ENCODE measurements at regions not wholly inside any gene's neighbourhood (a gene's known extent, or its start where the extent isn't known, plus 50 kb on each side); places are given as distances from the start of the nearest gene placed in this dataset.

GRCh38 chr14:66066981-66067776, 419.0 kb upstream of the CCDC196 start:
- ATAC-seq: no peak
- Histone ChIP-seq H4K20me1 (ENCODE audit: control insufficient read depth, insufficient read depth) (no peaks in the 10 kb centered on the region), H2AFZ (ENCODE audit: control insufficient read depth, low read depth, low read length) (no peak overlapping the region), H3K4me1 (ENCODE audit: control insufficient read depth, insufficient read depth, low read length) (no peaks in the 10 kb centered on the region), H3K27me3 (replicated peaks in 1 of 2; ENCODE audit: control insufficient read depth in 2 of 2, insufficient read depth in 2 of 2, low read length in 1 of 2) (no peaks in the 10 kb centered on the region; a peak in 1 of 4 replicates), H3K79me2 (ENCODE audit: control insufficient read depth, insufficient read depth, low read length) (no peaks in the 10 kb centered on the region), H3K4me3 (no peak overlapping the region), H3K36me3 (ENCODE audit: control insufficient read depth in 2 of 2, insufficient read depth in 2 of 2, low read length in 1 of 2) (no peaks in the 10 kb centered on the region), H3K27ac (ENCODE audit: control insufficient read depth, insufficient read depth) (no peak overlapping the region), H3K9ac (ENCODE audit: control insufficient read depth, insufficient read depth, low read length) (no peak overlapping the region), H3K9me3 (replicated peaks; ENCODE audit: control insufficient read depth, insufficient read depth, low read length) (no peaks in the 10 kb centered on the region), H3K4me2 (ENCODE audit: control insufficient read depth, insufficient read depth) (no peak overlapping the region)
- no peak for FAIRE-seq
- in situ Hi-C loops (cut with MboI) (loop anchor here (5.0 kb wide), 1 partner anchor 900 kb away; no protein-coding TSS in a partner anchor), intact Hi-C loops (cut with micrococcal nuclease; ENCODE audit: unreplicated experiment) (no loop called here)
- POLR2A ChIA-PET: no interaction called here
- BruUV-seq (replicated peaks): no TSS peak
- CTCF ChIA-PET: interaction anchor here (1.4 to 7.8 kb wide), 2 partner anchors 107 to 903 kb away, joined by 4 to 90 read pairs; no protein-coding TSS in a partner anchor
- TF ChIP-seq MTA2 (IDR thresholded peaks at IDR 0.05; ENCODE audit: low read depth) (no peak), CUX1 (IDR thresholded peaks at IDR 0.05; ENCODE audit: insufficient replicate concordance, low read depth, low read length) (no peak), NRF1 (conservative IDR thresholded peaks at IDR 0.05; ENCODE audit: low read depth, low read length) (no peak), HDGF (IDR thresholded peaks at IDR 0.05) (no peak), SREBF2 (IDR thresholded peaks at IDR 0.05; ENCODE audit: low read length) (no peak), BCL11A (IDR thresholded peaks at IDR 0.05; ENCODE audit: low read depth, low read length) (no peak), CBFB (IDR thresholded peaks at IDR 0.05; ENCODE audit: low read depth) (no peak)
- 69% methylated on average over 9 of the region's 9 CpGs for WGBS (ENCODE audit: insufficient coverage, insufficient replicate concordance, low lambda C conversion rate, missing lambda C conversion rate)
- SMC1A ChIA-PET (ENCODE audit: uncharacterized antibody, unreplicated experiment): interaction anchor here (2.4 kb wide), 1 partner anchor 652 kb away, joined by 6 read pairs; no protein-coding TSS in a partner anchor
- RAD21 ChIA-PET (ENCODE audit: unreplicated experiment): interaction anchor here (0.7 to 2.6 kb wide), 2 partner anchors 102 to 652 kb away, joined by 4 to 9 read pairs; no protein-coding TSS in a partner anchor
- no peak for DNase-seq (ENCODE audit: low read depth, low spot score)

All from GM12878 (cell line).